ENCODE measurements at regions not wholly inside any gene's neighbourhood (a gene's known extent, or its start where the extent isn't known, plus 50 kb on each side); places are given as distances from the start of the nearest gene placed in this dataset.

DNA sequence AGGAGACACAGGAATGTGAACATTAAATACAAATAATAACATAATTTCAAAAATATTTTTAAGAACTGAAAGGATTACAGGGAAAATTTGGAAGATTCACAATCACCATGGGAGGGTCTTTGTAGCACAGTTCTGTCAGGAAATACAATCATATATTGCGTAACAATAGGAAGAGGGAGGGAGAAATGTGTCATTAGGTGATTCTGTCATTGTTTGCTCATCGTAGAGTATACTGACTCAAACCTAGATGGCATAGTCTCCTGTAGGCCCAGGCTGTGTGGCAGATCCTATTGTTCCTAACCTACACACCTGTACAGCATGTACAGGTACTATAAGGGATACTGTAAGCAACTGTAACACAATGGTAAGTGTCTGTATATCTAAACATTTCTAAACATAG, 330.4 kb downstream of the BRD1 start:
- TF ChIP-seq POU2F2 (IDR thresholded peaks at IDR 0.05; ENCODE audit: low read depth, low read length) (no peak), POLR2AphosphoS5 (IDR thresholded peaks at IDR 0.05; ENCODE audit: low read depth, low read length) (no peak), POLR2A (IDR thresholded peaks at IDR 0.05; ENCODE audit: low read depth, low read length) (no peak), TAF1 (IDR thresholded peaks at IDR 0.05; ENCODE audit: low read depth, low read length) (no peak), PAX5 (IDR thresholded peaks at IDR 0.05; ENCODE audit: insufficient read depth, low read length, severe bottlenecking) (no peak)

Data from GM12891 (cell line).